KBM-7 (cell line): ENCODE measurements at regions not wholly inside any gene's neighbourhood (a gene's known extent, or its start where the extent isn't known, plus 50 kb on each side); places are given as distances from the start of the nearest gene placed in this dataset.

Experiments used
- DNase-seq: peaks from one replicate; pipeline ENCODE4 v3.0.0-alpha.2; 2015
- in situ Hi-C: fragments of 300-500 bp; cut with MboI; formaldehyde crosslinking; loops from 2 replicates; pipeline ENCODE4 v1.14.3; 2020; ENCODE audit warnings: low sequenced_read_pairs, low pct_unique_long_range_greater_than_20kb, mixed read lengths

DNA sequence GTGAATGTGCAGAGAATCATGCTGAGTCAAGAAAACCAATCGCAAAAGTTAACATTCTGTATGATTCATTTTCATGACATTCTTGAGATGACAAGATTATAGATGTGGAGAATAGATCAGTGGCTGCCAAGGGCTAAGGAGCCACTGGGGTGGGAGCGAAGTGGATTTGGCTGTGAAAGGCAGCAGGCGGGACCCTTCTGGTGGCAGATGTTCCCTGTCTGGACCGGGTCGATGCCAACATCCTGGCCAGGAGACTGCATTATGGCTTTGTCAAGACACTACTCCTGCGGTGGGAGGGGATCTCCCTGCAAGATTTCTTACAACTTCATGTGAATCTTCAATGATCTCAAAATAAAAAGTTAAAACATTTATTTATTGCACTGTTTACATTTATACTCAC lies 427.9 kb downstream of the GALR1 start:
- in situ Hi-C loops = no loop called here
- DNase-seq = no peak

DNA sequence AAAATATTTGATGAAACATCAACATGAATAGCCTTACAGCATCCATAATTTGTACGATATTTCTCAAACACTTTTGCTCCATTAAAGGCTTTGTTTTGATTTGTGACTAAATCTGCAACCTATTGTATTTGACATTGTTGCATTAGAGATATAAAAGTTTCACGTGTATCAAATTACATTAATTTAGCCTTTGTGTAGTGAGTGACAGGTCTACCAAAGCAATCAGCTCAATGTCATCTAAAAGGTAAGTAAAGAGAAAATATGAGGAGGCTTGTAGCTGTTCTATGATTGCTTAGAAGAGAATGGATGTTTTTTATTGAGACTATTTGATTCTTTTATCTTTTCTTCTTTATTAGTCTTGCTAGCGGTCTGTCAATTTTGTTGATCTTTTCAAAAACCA lies 430.2 kb downstream of the GALR1 start:
- no peak for DNase-seq
- in situ Hi-C loops = no loop called here

GRCh38 chr18:77700051-77700450 lies 450.4 kb downstream of the GALR1 start:
- in situ Hi-C loops = no loop called here
- no peak for DNase-seq

GRCh38 chr18:77701977-77702376 lies 452.3 kb downstream of the GALR1 start:
- DNase-seq = peak; percentile 3

GRCh38 chr18:77702686-77703085 lies 453.0 kb downstream of the GALR1 start:
- DNase-seq = peak; percentile 8
- in situ Hi-C loops = no loop called here

More at GRCh38 chr18:77701977-77702376, 452.3 kb downstream of the GALR1 start:
- in situ Hi-C loops = no loop called here

DNA sequence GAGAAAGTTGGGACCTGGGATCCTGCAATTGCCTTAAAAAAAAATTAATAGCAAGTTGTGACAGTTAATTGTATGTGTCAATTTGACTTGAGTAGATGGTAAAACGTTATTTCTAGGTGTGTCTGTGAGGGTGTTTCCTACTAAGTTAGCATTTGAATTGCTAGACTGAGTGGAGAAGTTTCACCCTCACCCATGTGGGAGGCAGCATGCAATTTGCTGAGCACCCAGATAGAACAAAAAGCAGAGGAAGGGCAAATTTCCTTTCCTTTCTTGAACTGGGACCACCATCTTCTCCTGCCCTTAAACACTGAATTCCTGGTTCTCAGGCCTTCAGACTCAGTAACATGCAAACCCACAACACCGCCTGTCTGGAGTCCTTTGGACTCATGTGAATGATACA lies 455.7 kb downstream of the GALR1 start:
- in situ Hi-C loops = no loop called here
- DNase-seq = no peak

DNA sequence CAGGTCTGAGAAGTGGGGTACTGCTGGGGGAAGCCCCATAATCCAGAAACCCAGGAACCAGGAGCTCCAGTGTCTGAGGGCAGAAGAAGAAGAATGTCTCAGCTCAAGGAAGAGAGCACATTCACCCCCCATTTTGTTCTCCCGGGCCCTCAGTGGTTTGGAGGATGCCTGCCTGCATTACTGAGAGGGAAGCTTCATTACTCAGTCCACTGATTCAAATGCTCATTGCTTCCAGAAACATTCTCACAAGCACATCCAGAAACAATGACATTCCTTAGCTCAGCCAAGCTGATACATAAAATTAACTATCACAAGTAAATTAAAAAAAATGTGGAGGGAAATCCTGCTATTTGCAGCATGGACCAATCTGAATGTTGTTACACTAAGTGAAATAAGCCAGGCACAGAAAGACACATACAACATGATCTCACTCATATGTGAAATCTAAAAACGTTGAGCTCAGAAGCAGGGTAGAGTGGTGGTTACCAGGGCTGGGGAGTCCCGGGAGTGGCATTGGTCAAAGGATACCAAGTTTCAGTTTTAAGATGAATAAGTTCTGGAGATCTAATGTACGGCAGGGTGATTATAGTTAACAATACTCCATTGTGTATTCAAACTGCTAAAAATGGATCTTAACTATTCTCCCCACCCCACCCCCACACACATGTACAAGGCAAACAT lies 459.3 kb downstream of the GALR1 start:
- no peak for DNase-seq
- in situ Hi-C loops = no loop called here

- in situ Hi-C loops = no loop called here
These were observed 461.4 kb downstream of the GALR1 start for GRCh38 chr18:77711096-77711495.

GRCh38 chr18:77714716-77715115 lies 465.1 kb downstream of the GALR1 start:
- no peak for DNase-seq
- in situ Hi-C loops = no loop called here

More at GRCh38 chr18:77711096-77711495, 461.4 kb downstream of the GALR1 start:
- peak; percentile 6 for DNase-seq

DNA sequence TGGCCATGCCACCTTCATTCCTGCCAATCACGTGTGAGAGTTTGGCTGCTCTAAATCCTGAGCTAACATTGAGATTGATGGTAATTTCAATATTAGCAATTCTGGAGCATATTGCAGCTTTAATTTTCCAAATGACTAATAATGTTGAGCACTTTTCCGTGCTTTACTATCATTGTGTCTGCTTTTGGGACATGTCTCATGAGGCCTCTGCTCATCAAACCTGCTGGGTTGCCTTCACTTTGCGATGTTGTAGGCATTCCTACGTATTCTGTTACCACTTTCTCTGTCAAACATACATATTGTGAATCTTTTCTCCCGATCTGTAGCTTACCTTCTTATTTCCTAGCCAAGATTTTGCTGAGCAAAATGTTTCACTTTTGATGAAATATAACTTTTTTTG lies 466.6 kb downstream of the GALR1 start:
- in situ Hi-C loops = no loop called here
- no peak for DNase-seq

- in situ Hi-C loops = no loop called here
- DNase-seq = no peak
These were observed 483.8 kb downstream of the GALR1 start for GRCh38 chr18:77733292-77733903.

DNA sequence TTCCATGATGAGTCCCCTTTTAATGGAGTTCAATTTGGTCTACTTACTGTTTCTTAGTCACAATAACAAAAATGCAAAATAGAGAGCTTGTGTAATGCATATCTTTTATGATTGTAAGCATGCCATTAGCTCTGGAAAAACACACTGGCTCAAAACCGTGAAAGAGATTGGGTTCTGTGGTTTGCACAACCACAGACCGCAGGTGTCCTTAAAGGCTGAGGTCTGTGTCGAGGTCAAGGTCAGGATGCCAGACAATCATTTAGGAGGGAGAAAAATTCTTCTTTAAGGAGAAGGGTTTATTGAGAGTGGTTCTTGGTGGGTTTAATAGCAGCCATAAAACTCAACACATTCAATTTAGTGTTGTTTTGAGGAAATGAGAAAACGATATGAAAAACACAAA lies 487.2 kb downstream of the GALR1 start:
- DNase-seq = peak; percentile 33
- in situ Hi-C loops = no loop called here

DNA sequence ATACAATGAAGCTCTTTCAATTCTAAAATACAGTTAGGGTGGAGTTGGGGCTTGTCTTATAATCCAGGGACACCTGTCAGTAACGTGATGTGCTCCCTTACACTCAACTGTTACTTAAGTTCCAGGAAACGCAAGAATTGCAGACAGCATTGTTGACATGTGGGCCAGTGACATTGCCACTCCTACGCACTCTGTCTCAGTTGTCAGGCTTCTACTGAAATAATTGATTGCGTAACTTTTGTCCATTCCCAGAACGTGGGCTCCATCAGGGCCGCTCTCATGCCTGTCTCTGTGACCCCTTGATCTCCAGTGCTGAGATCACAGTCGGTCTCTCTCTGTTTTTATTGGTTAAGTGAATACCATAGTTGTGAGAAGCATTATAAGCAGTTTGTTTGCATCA lies 487.8 kb downstream of the GALR1 start:
- in situ Hi-C loops = no loop called here
- peak; percentile 54 for DNase-seq

DNA sequence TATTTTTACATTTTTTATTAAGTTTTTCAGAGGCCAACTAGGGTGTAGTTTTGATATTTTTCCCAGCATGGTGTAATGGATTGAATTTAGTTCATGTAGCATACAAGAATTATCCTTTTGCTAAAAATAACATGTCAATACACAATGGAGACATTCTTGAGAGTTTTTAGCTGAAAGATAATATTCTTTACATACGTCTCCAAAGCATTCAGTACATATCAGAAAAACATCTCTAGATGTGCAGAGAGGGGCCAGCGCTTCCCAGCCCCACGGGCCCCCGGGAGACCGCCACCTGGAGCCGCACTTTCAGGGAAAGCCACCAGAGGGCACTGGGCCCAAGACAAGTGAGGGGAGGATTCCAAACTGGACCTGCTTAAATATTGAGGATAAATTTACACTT lies 499.4 kb downstream of the GALR1 start:
- in situ Hi-C loops = no loop called here
- peak; percentile 21 for DNase-seq

DNA sequence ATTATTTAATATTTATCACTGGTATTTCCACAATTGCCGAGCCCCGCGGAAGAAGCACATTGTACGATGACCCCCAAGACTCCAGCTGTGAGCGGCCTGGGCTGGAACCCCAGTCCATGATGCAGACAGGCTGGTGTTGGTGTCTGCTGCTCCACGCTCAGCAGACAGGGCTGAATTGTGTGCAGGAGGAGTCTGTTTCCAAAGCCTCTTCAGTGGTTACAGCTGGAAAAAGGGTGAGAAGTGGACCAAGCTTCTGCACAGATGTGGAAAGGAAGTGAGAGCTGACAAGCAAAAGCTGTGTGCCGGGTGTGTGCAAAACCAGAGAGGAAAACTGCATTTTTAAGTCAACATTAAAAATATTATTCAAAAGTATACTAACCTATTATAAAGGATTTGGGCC lies 500.4 kb downstream of the GALR1 start:
- in situ Hi-C loops = no loop called here

GRCh38 chr18:77754475-77755044 lies 504.9 kb downstream of the GALR1 start:
- no peak for DNase-seq
- in situ Hi-C loops = no loop called here

More for the DNA sequence above, 500.4 kb downstream of the GALR1 start:
- DNase-seq = no peak

- in situ Hi-C loops = no loop called here
- DNase-seq = no peak
These were observed 505.5 kb downstream of the GALR1 start for GRCh38 chr18:77755187-77755586.

DNA sequence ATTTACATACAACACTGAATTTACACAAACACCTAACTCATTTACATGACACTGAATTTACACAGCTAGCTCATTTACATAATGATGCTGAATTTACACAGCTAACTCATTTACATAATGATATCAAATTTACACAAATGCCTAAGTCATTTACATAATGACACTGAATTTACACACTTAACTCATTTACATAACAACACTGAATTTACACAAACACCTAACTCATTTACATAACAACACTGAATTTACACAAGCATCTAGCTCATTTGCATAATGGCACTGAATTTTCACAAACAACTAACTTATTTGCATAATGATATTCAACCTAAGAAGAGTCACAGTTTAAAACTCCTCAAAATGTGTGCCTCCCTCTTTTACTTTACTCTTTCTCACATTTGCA lies 511.7 kb downstream of the GALR1 start:
- in situ Hi-C loops = no loop called here
- no peak for DNase-seq

- no peak for DNase-seq
- in situ Hi-C loops = no loop called here
These were observed 512.4 kb downstream of the GALR1 start for GRCh38 chr18:77762014-77762413.

DNA sequence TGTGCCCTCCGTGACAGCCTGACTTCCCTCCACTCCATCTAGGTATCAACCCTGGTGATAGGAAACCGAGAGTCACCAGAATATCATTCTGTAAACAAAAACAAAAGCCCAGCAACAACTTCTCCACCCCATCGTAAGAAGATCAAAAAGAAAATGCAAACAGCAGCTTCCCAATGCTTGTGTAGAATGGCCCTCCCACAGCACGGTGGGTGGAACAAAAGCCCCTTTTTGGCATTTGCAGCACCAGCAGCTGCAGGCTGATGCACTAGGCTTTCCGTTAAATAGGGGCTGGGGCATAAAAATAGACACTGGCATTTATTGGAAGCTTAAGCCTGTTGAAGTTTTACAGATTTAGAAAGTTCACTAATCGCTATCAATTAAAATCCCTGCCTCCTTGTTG lies 513.0 kb downstream of the GALR1 start:
- in situ Hi-C loops = no loop called here
- no peak for DNase-seq
